HG03575 (cell line): ENCODE measurements at regions not wholly inside any gene's neighbourhood (a gene's known extent, or its start where the extent isn't known, plus 50 kb on each side); places are given as distances from the start of the nearest gene placed in this dataset.

Experiments used
- ATAC-seq: cut with Tn5 transposase; IDR thresholded peaks from one replicate; pipeline ENCODE4 v1.9.1; 2021; ENCODE audit not compliant: unreplicated experiment, insufficient number of reproducible peaks, low FRiP score; ENCODE audit errors: extremely low read depth

GRCh38 chr6:144721232-144721631 is 436.1 kb downstream of the UTRN start:
- no peak for ATAC-seq

- no peak for ATAC-seq
Measured at GRCh38 chr6:144722154-144722737, 437.1 kb downstream of the UTRN start.

- ATAC-seq = no peak
Measured at GRCh38 chr6:144722925-144723324, 437.8 kb downstream of the UTRN start.

- ATAC-seq = no peak
Measured at GRCh38 chr6:144723431-144723830, 438.3 kb downstream of the UTRN start.

- no peak for ATAC-seq
Measured at GRCh38 chr6:144724818-144725217, 439.7 kb downstream of the UTRN start.

- peak; percentile 57 for ATAC-seq
Measured at GRCh38 chr6:144725736-144726522, 440.8 kb downstream of the UTRN start.

GRCh38 chr6:144728804-144729203 is 443.7 kb downstream of the UTRN start:
- ATAC-seq = no peak

- ATAC-seq = peak; percentile 35
Measured at GRCh38 chr6:144729502-144729901, 444.4 kb downstream of the UTRN start.

GRCh38 chr6:144730088-144730645 is 445.0 kb downstream of the UTRN start:
- ATAC-seq = no peak

- no peak for ATAC-seq
Measured at GRCh38 chr6:144731229-144731628, 446.1 kb downstream of the UTRN start.

- ATAC-seq = no peak
Measured at GRCh38 chr6:144736763-144737162, 451.6 kb downstream of the UTRN start.

GRCh38 chr6:144737998-144738397 is 452.9 kb downstream of the UTRN start:
- no peak for ATAC-seq

GRCh38 chr6:144739873-144740272 is 454.7 kb downstream of the UTRN start:
- ATAC-seq = no peak

GRCh38 chr6:144741659-144742058 is 456.5 kb downstream of the UTRN start:
- ATAC-seq = no peak

GRCh38 chr6:144742779-144743178 is 457.6 kb downstream of the UTRN start:
- ATAC-seq = no peak

GRCh38 chr6:144744720-144745119 is 459.6 kb downstream of the UTRN start:
- ATAC-seq = no peak

- no peak for ATAC-seq
Measured at GRCh38 chr6:144745439-144745838, 460.3 kb downstream of the UTRN start.

- ATAC-seq = no peak
Measured at GRCh38 chr6:144746902-144747469, 461.9 kb downstream of the UTRN start.

- ATAC-seq = no peak
Measured at GRCh38 chr6:144749263-144749662, 464.1 kb downstream of the UTRN start.
